ENCODE measurements at regions not wholly inside any gene's neighbourhood (a gene's known extent, or its start where the extent isn't known, plus 50 kb on each side); places are given as distances from the start of the nearest gene placed in this dataset.

DNA sequence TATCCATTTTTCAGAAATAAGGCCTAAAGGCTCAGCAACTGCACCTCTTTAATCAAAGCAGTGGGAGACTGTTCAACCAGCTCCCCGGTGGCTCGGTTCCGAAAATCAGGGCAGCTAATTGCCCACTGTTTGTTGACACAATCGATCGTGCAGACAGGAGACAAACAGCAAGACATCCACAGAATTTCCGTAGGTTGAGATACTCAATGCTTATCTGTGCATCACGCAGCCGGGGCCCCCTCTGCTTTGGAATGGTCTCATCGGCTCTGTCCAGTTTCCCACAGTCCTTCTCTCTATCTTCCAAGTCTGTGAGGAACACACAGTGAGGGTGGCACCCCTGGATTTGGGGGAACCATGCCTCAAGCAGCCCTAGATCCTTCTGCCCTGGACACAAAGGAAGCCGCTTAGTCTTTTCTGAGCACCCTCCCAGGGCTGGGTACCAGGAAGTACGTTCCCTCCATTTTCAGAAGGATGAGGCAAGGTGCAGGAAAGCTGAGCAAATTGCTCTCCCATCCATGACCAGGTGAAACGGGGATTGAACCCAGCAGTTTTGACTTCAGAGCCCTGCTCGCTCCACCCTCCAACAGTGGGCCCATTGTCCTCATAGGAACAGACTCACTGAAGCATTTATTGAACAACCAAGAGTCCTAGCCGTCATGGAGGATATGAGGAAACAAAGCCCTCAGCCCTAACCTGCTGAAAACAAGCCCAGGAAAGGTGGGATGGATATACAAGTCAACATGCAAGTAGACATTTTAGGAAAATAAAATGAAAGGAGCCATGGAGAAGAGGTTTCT, 70.7 kb downstream of the C16orf95 start:
- DNase-seq, result no peak

DNA sequence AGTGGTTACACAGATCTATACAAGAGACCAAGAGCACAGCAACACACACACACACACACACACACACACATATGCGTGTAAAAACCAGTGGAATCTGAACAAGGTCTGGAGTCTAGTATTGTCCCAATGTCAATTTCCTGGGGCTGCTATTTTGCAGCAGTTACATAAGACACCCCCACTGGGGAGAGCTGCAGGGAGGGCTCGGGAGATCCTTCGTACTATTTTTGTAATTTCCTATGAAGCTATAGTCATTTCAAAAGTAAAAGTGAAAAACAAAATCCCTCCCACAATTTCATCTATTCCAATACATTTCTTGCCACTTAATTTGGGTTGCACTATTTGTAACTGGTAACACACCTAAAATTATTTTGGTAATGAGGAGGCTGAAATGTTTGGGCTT, 68.5 kb downstream of the C16orf95 start:
- DNase-seq, result no peak

DNA sequence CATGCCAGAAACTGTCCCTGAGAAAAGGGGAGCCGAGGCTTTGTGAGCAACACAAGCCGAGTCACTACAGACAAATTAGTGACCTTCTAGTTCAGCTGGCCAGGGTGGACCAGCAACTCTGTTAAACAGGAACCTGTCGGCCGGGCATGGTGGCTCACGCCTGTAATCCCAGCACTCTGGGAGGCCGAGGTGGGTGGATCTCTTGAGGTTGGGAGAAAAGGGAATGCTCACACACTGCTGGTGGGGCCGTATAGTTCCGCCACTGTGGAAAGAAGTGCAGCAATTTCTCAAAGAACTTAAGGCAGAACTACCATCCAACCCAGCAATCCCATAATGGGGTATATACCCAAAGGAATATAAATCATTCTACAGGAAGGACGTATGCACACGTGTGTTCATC, 67.8 kb downstream of the C16orf95 start:
- no peak for DNase-seq

DNA sequence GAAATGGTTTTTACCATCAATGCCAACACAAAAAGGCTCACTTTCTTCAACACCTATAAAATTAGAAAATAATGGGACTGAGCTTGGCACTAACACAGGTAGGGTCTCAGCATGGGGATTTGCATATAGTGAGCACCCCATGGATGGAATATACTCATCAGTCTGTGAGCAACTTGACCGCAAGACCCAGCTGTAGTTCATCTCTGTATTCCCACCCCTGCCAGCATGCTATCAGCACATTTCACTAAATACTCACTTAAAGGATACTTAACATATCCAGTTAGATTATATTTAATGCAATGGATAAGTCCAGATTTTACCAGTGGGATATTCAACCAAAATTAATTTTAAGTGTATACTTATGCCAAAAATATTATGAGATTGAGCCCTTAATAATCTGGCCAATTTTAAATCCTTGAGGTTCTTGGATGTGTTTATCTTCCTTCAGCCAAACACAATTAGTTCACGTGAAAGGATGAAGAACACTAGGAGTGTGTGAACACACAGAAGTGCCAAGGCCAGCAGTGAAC, 66.7 kb downstream of the C16orf95 start:
- no peak for DNase-seq

DNA sequence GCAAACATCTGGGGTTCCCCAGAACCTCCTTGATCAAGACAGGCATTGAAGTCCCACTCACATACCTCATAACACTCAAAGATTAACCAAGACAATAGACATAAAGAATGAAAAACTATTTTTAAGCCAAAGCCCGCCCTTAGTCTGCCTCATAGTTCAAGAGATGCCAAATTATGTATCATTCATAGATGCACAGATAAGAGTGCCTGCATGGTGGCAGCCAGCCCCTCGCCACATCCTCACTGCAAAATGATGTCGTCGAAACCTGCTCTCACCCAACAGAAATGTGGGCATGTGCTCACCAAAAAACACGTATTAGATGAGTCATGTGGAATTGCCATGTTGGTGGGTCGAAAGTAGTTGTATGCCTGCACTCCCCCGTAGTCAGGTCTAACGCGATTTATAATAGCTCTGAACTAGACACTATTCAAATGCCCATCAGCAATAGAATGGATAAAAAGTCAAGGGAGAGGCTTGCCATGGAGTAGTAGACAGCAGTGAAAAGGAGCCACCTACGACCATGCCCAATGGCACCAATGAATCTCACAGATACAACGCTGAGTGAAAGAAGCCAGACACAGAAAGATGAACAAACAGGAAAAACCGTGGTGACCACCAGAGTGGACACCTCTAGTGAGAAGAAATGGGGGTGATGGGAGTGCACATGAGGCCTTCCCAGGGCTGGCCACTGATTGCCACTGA, 64.8 kb downstream of the C16orf95 start:
- no peak for DNase-seq
